GM13976 (cell line): ENCODE measurements at regions not wholly inside any gene's neighbourhood (a gene's known extent, or its start where the extent isn't known, plus 50 kb on each side); places are given as distances from the start of the nearest gene placed in this dataset.
A peak's percentile ranks its signal among the peaks of the same experiment; 100 is the strongest.

ENCODE experiments used
- DNase-seq: peaks from one replicate; pipeline ENCODE4 v3.0.0; 2012; ENCODE audit warnings: low spot score
- CTCF ChIP-seq: IDR thresholded peaks from 2 replicates; pipeline ENCODE4 v1.5.1; 2012; ENCODE audit warnings: borderline replicate concordance, mild to moderate bottlenecking; ENCODE audit not compliant: insufficient read depth; ENCODE audit errors: extremely low read depth, missing control alignments, control extremely low read depth
- in situ Hi-C: fragments of 300-500 bp; cut with MboI; formaldehyde crosslinking; loops from one replicate; pipeline ENCODE4 v1.12.0; 2022; ENCODE audit warnings: low sequenced_read_pairs, mixed read lengths, inconsistent platforms; ENCODE audit not compliant: unreplicated experiment

GRCh38 chr4:171016145-171016544 is 797.1 kb upstream of the GALNTL6 start:
- no peak for TF ChIP-seq CTCF
- no peak for DNase-seq
- in situ Hi-C loops, result no loop called here

- in situ Hi-C loops, result no loop called here
- no peak for TF ChIP-seq CTCF
- no peak for DNase-seq
Measured at GRCh38 chr4:171015441-171015840, 797.8 kb upstream of the GALNTL6 start.

GRCh38 chr4:171007618-171008390 is 805.4 kb upstream of the GALNTL6 start:
- no peak for DNase-seq
- in situ Hi-C loops, result no loop called here
- TF ChIP-seq CTCF, result no peak

GRCh38 chr4:171002246-171002645 is 811.0 kb upstream of the GALNTL6 start:
- no peak for DNase-seq
- in situ Hi-C loops, result no loop called here
- no peak for TF ChIP-seq CTCF

- in situ Hi-C loops, result no loop called here
- peak; percentile 21 for DNase-seq
- peak; percentile 42 for TF ChIP-seq CTCF
Measured at GRCh38 chr4:170990989-170991589, 822.1 kb upstream of the GALNTL6 start.

GRCh38 chr4:170988446-170988845 is 824.8 kb upstream of the GALNTL6 start:
- in situ Hi-C loops, result no loop called here
- no peak for DNase-seq
- TF ChIP-seq CTCF, result no peak

- no peak for DNase-seq
- in situ Hi-C loops, result no loop called here
- TF ChIP-seq CTCF, result no peak
Measured at GRCh38 chr4:170979736-170980135, 833.5 kb upstream of the GALNTL6 start.
